A673 (cell line): ENCODE measurements at regions not wholly inside any gene's neighbourhood (a gene's known extent, or its start where the extent isn't known, plus 50 kb on each side); places are given as distances from the start of the nearest gene placed in this dataset.

Experiments used
- BruUV-seq: library from RNA; stranded (reverse); fragments of 400-500 nt; replicated peaks from 2 replicates; lab custom pipeline; 2021; lab: Mats Ljungman, UMichigan
- CTCF ChIA-PET: fragments of 300-600 bp; sonication (Branson Sonifier 250); formaldehyde crosslinking; loops from one replicate; lab custom pipeline; 2022; ENCODE audit warnings: antibody characterized with exemption; lab: Charles Lee
- POLR2A ChIA-PET: fragments of 300-600 bp; sonication (Branson Sonifier 250); formaldehyde crosslinking; loops from one replicate; lab custom pipeline; 2022; ENCODE audit warnings: antibody characterized with exemption; ENCODE audit not compliant: low non-redundant PET; lab: Charles Lee
- DNase-seq: peaks from one replicate; pipeline ENCODE4 v3.0.0-alpha.2; 2015; ENCODE audit warnings: low spot score
- H3K27ac ChIP-seq: fragments of 200-600 bp; sonication (generic); 2 replicates; pipeline ENCODE4 v1.5.1; 2016; ENCODE audit warnings: mixed run types, low read depth, mild to moderate bottlenecking, mixed read lengths, antibody characterized with exemption, low read length; ENCODE audit not compliant: poor library complexity, severe bottlenecking
- H3K27me3 ChIP-seq: fragments of 200-600 bp; sonication (generic); replicated peaks from 2 replicates; pipeline ENCODE4 v1.6.1; 2017; ENCODE audit warnings: mixed run types, low read depth, mild to moderate bottlenecking, mixed read lengths, antibody characterized with exemption, low read length; ENCODE audit not compliant: insufficient read depth, poor library complexity
- H3K36me3 ChIP-seq: fragments of 200-600 bp; sonication (generic); 2 replicates; pipeline ENCODE4 v1.6.1; 2016; ENCODE audit warnings: mixed run types, mild to moderate bottlenecking, mixed read lengths, antibody characterized with exemption, low read length; ENCODE audit not compliant: insufficient read depth, poor library complexity, severe bottlenecking
- H3K4me1 ChIP-seq: fragments of 200-600 bp; sonication (generic); 2 replicates; pipeline ENCODE4 v1.6.1; 2017; ENCODE audit warnings: mixed run types, mild to moderate bottlenecking, mixed read lengths, antibody characterized with exemption, low read length; ENCODE audit not compliant: insufficient read depth, poor library complexity, severe bottlenecking
- H3K4me3 ChIP-seq: fragments of 200-600 bp; sonication (generic); 2 replicates; pipeline ENCODE4 v1.5.1; 2016; ENCODE audit warnings: low read depth, mixed run types, mild to moderate bottlenecking, mixed read lengths, low read length; ENCODE audit not compliant: poor library complexity, severe bottlenecking
- H3K9me3 ChIP-seq: fragments of 200-600 bp; sonication (generic); 2 replicates; pipeline ENCODE4 v1.6.1; 2016; ENCODE audit warnings: mixed run types, low read depth, mild to moderate bottlenecking, mixed read lengths, antibody characterized with exemption, low read length; ENCODE audit not compliant: poor library complexity, severe bottlenecking
- EZH2 ChIP-seq: fragments of 200-600 bp; sonication (generic); IDR thresholded peaks from 2 replicates; pipeline ENCODE4 v1.6.1; 2017; ENCODE audit warnings: borderline replicate concordance, low read depth, mild to moderate bottlenecking, mixed read lengths, antibody characterized with exemption, low read length; ENCODE audit not compliant: poor library complexity, severe bottlenecking
- intact Hi-C: fragments of 100-400 bp; cut with micrococcal nuclease; formaldehyde crosslinking; loops from one replicate; pipeline ENCODE4 v1.10.0; 2022; ENCODE audit not compliant: unreplicated experiment
- TF ChIP-seq, protein P1 (sequence below): fragments of 300-800, 200-600 bp; sonication (generic); conservative IDR thresholded peaks from 2 replicates; pipeline ENCODE4 v1.5.1; 2017; ENCODE audit warnings: low read depth, mild to moderate bottlenecking, antibody characterized with exemption, low read length, moderate library complexity, mixed read lengths

DNA sequence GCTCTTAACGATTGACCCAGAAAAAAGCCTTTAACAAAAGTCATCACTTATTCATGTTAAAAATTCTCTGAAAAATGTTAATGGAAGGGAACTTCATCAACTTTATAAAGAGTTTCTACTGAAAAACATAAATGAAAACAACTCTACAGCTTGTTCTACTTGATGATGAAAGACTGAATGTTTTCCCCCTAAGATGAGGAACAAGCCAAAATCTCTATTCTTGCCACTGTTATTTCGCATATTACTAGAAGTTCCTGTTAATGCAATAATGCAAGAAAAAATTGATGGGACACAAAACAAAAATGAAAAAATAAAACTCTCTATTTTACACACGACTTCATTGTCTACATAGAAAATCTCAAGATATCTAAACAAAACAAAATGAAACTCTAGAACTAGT lies 249.8 kb upstream of the AKR1E2 start:
- ChIA-PET POLR2A (no interaction called here), CTCF (no interaction called here)
- H3K4me3 ChIP-seq = no peak overlapping the region
- BruUV-seq = no TSS peak
- H3K9me3 ChIP-seq = no peaks in the 10 kb centered on the region
- TF ChIP-seq EZH2 = no peak
- TF ChIP-seq, protein P1, sequence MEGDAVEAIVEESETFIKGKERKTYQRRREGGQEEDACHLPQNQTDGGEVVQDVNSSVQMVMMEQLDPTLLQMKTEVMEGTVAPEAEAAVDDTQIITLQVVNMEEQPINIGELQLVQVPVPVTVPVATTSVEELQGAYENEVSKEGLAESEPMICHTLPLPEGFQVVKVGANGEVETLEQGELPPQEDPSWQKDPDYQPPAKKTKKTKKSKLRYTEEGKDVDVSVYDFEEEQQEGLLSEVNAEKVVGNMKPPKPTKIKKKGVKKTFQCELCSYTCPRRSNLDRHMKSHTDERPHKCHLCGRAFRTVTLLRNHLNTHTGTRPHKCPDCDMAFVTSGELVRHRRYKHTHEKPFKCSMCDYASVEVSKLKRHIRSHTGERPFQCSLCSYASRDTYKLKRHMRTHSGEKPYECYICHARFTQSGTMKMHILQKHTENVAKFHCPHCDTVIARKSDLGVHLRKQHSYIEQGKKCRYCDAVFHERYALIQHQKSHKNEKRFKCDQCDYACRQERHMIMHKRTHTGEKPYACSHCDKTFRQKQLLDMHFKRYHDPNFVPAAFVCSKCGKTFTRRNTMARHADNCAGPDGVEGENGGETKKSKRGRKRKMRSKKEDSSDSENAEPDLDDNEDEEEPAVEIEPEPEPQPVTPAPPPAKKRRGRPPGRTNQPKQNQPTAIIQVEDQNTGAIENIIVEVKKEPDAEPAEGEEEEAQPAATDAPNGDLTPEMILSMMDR = no peak
- H3K27ac ChIP-seq = no peak overlapping the region
- no peaks in the 10 kb centered on the region for H3K4me1 ChIP-seq
- peaks cover 34% of the 10 kb centered on the region for H3K27me3 ChIP-seq
- H3K36me3 ChIP-seq = no peaks in the 10 kb centered on the region
- DNase-seq = no peak
- intact Hi-C loops = no loop called here

DNA sequence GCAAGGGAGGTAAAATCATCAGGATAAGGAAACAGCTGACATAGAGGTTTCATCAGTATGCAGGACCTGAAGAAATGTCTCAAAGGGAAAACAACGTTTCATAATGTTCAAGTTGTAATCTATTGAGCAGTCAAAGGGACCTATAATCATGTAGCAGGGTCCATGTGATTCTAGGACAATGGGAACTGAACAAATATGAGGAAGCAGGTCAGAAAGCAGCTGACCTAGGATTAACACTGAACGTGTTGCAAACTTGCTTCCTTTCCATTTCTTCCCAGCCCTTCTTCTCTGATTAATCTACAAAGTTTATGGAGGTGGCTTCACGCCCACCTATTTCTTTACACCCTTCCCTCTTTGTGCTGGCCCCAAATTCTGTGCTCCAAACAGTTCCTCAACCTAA lies 256.9 kb upstream of the AKR1E2 start:
- intact Hi-C loops = no loop called here
- Histone ChIP-seq H3K4me3 (no peak overlapping the region), H3K27ac (no peak overlapping the region), H3K36me3 (no peaks in the 10 kb centered on the region), H3K27me3 (peaks cover 43% of the 10 kb centered on the region), H3K4me1 (no peaks in the 10 kb centered on the region), H3K9me3 (no peaks in the 10 kb centered on the region)
- CTCF ChIA-PET = no interaction called here
- TF ChIP-seq EZH2 = no peak
- DNase-seq = no peak
- POLR2A ChIA-PET = no interaction called here
- BruUV-seq = no TSS peak

DNA sequence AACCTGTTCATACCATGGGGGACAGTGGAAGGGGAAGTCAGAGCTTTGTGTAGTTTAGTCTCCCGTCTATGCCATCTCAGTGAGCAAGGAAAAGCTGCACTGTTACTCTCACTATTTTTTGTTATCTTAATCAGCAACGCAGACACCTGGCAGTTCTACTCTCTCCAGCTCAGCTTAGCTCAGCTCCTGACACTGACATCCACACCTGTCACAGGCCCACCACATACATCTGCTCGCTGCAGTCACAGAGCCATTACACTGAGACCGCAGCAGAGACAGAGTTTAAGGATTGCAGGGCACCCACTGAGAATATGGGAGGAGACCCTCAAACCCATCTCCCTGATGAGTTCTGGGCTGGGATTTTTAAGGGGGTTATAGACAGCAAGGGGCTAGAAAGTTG lies 257.3 kb upstream of the AKR1E2 start:
- CTCF ChIA-PET = no interaction called here
- no peak overlapping the region for H3K27ac ChIP-seq
- no peak for DNase-seq
- peaks cover 46% of the 10 kb centered on the region for H3K27me3 ChIP-seq
- no TSS peak for BruUV-seq
- no peak overlapping the region for H3K4me3 ChIP-seq
- intact Hi-C loops = no loop called here
- no peak for TF ChIP-seq EZH2
- TF ChIP-seq, protein P1 = no peak
- POLR2A ChIA-PET = no interaction called here
- no peaks in the 10 kb centered on the region for H3K4me1 ChIP-seq
- H3K36me3 ChIP-seq = no peaks in the 10 kb centered on the region
- no peaks in the 10 kb centered on the region for H3K9me3 ChIP-seq

DNA sequence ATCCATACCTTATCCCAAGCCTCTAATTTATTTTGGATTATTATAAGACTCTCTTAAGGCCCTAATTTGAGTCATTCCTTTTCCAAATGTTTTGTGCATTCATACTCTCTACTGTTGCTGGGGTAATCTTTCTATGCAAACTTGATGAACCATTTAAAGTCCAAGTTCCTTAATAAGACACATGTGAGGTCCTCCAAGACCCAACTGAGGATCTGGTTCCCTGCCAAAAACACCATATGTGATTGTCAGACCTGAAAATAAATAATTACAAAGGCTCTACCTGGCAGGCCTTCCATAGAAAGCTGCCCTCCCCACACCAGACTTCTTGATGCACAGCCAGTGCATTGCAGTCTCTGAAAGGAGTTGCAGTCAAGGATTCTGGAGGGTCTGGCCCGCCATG lies 257.9 kb upstream of the AKR1E2 start:
- Histone ChIP-seq H3K36me3 (no peaks in the 10 kb centered on the region), H3K27ac (no peak overlapping the region), H3K9me3 (no peaks in the 10 kb centered on the region), H3K4me1 (no peaks in the 10 kb centered on the region), H3K27me3 (peaks cover 47% of the 10 kb centered on the region), H3K4me3 (no peak overlapping the region)
- BruUV-seq = no TSS peak
- CTCF ChIA-PET = no interaction called here
- POLR2A ChIA-PET = no interaction called here
- TF ChIP-seq EZH2 = no peak
- TF ChIP-seq, protein P1 = no peak
- intact Hi-C loops = no loop called here
- no peak for DNase-seq
